LNCaP clone FGC (cell line): ENCODE measurements at regions not wholly inside any gene's neighbourhood (a gene's known extent, or its start where the extent isn't known, plus 50 kb on each side); places are given as distances from the start of the nearest gene placed in this dataset.

Experiments used
- DNase-seq: peaks from one replicate; pipeline ENCODE4 v3.0.0-alpha.2; 2011; ENCODE audit warnings: low read depth
- H3K4me3 ChIP-seq: 2 replicates; pipeline ENCODE4 v1.5.1; 2011; ENCODE audit warnings: mild to moderate bottlenecking, low read depth, low read length, control low read depth
- CTCF ChIP-seq: IDR thresholded peaks from 2 replicates; pipeline ENCODE4 v1.5.1; 2012; ENCODE audit warnings: mild to moderate bottlenecking; ENCODE audit not compliant: control insufficient read depth, insufficient read depth; ENCODE audit errors: extremely low read depth

GRCh38 chr4:18071894-18072293, 50.3 kb upstream of the LCORL start:
- no peak for DNase-seq
- no peak overlapping the region for H3K4me3 ChIP-seq
- TF ChIP-seq CTCF = no peak
